Common myeloid progenitor, CD34-positive (primary cell): ENCODE measurements at regions not wholly inside any gene's neighbourhood (a gene's known extent, or its start where the extent isn't known, plus 50 kb on each side); places are given as distances from the start of the nearest gene placed in this dataset.

ENCODE experiments used
- CTCF ChIA-PET: fragments of 350-600 bp; sonication (Branson Sonifier 250); formaldehyde crosslinking; loops from one replicate; lab custom pipeline; 2021; ENCODE audit warnings: antibody characterized with exemption; lab: Charles Lee
- POLR2A ChIA-PET: fragments of 350-600 bp; sonication (Branson Sonifier 250); formaldehyde crosslinking; loops from one replicate; lab custom pipeline; 2021; ENCODE audit warnings: antibody characterized with exemption; lab: Charles Lee
- DNase-seq, 3 donors: peaks; one replicate each; pipeline versions ENCODE4 v3.0.0 to v3.0.0-alpha.2; 2013
- H3K27ac ChIP-seq, 2 experiments: 1 replicate in 1 of 2; 2 replicates in 1 of 2; pipeline ENCODE4 v1.7.0; 2013; ENCODE audit warnings: inconsistent platforms in 2 of 2, low read length in 2 of 2, mild to moderate bottlenecking in 2 of 2, low read depth in 1 of 2, moderate library complexity in 1 of 2; ENCODE audit not compliant: severe bottlenecking in 2 of 2, insufficient read depth in 1 of 2, poor library complexity in 1 of 2
- H3K27me3 ChIP-seq, 5 experiments: replicated peaks in 2 of 5; 1 replicate in 3 of 5; 2 replicates in 2 of 5; pipeline versions ENCODE4 v1.6.1 to v1.7.0; 2013; ENCODE audit warnings: low read length in 4 of 5, mild to moderate bottlenecking in 2 of 5, moderate library complexity in 2 of 5, inconsistent platforms in 1 of 5; ENCODE audit not compliant: insufficient read depth in 5 of 5, control insufficient read depth in 4 of 5
- H3K36me3 ChIP-seq, 4 experiments: 1 replicate in 2 of 4; 2 replicates in 2 of 4; pipeline versions ENCODE4 v1.6.1 to v1.7.0; 2013; ENCODE audit warnings: low read length in 3 of 4, control low read depth in 1 of 4, mild to moderate bottlenecking in 1 of 4; ENCODE audit not compliant: control insufficient read depth in 4 of 4, insufficient read depth in 4 of 4
- H3K4me1 ChIP-seq, 4 experiments: 1 replicate in 3 of 4; 2 replicates in 1 of 4; pipeline versions ENCODE4 v1.6.1 to v1.7.1; 2013; ENCODE audit warnings: low read length in 3 of 4, mild to moderate bottlenecking in 3 of 4, control low read depth in 1 of 4, inconsistent platforms in 1 of 4, moderate library complexity in 1 of 4; ENCODE audit not compliant: control insufficient read depth in 4 of 4, insufficient read depth in 4 of 4; ENCODE audit errors: control extremely low read depth in 1 of 4
- H3K4me3 ChIP-seq, 7 experiments: 1 replicate in 4 of 7; 2 replicates in 3 of 7; pipeline versions ENCODE4 v1.5.1 to v1.7.0; 2013; ENCODE audit warnings: mild to moderate bottlenecking in 7 of 7, low read length in 6 of 7, moderate library complexity in 6 of 7, inconsistent platforms in 2 of 7, low read depth in 2 of 7, control low read depth in 1 of 7; ENCODE audit not compliant: insufficient read depth in 4 of 7, control insufficient read depth in 1 of 7; ENCODE audit errors: extremely low read depth in 1 of 7
- H3K9me3 ChIP-seq, 5 experiments: 1 replicate in 4 of 5; 2 replicates in 1 of 5; pipeline versions ENCODE4 v1.6.1 to v1.7.1; 2013; ENCODE audit warnings: low read length in 4 of 5, mild to moderate bottlenecking in 2 of 5, inconsistent platforms in 1 of 5, low read depth in 1 of 5, moderate library complexity in 1 of 5; ENCODE audit not compliant: control insufficient read depth in 4 of 5, insufficient read depth in 2 of 5; ENCODE audit errors: control extremely low read depth in 1 of 5
- WGBS: methylation state at CpG from one replicate; pipeline ENCODE4 v1.1.5; 2013; ENCODE audit not compliant: insufficient coverage; 5-methylcytosine and 5-hydroxymethylcytosine counted together

DNA sequence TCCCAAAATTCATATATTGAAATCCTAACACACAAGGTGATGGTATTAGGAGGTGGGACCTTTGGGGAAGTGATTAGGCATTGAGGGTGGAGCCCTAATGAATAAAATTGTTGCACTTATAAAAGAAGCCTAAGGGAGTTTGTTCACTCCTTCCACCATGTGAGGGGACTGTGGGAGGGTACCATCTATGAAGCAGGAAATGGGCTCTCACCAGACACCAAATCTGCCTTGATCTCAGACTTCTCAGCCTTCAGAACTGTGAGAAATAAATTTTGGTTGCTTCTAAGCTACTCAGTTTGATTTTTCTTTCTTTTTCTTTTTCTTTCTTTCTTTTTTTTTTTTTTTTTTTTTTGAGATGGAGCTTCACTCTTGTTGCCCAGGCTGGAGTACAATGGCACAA is 116.2 kb upstream of the GPC3 start:
- Histone ChIP-seq H3K4me1 (no peaks in the 10 kb centered on the region), H3K9me3 (peaks cover 0 to 3% (median 0%) of the 10 kb centered on the region in 5 experiments), H3K27me3 (no peaks in the 10 kb centered on the region), H3K36me3 (no peaks in the 10 kb centered on the region), H3K4me3 (no peak overlapping the region), H3K27ac (no peak overlapping the region)
- CTCF ChIA-PET, result no interaction called here
- POLR2A ChIA-PET, result no interaction called here
- DNase-seq, result no peak

GRCh38 chrX:134115270-134115669 is 121.7 kb upstream of the CCDC160 start:
- no peak overlapping the region for H3K4me3 ChIP-seq
- no peaks in the 10 kb centered on the region for H3K36me3 ChIP-seq
- CTCF ChIA-PET, result no interaction called here
- H3K9me3 ChIP-seq, result peaks cover 0 to 3% (median 0%) of the 10 kb centered on the region in 5 experiments
- H3K27me3 ChIP-seq, result no peaks in the 10 kb centered on the region
- no CpG with 5 or more reads among the region's 3 CpGs for WGBS
- H3K27ac ChIP-seq, result no peak overlapping the region
- POLR2A ChIA-PET, result no interaction called here
- no peak for DNase-seq
- H3K4me1 ChIP-seq, result no peaks in the 10 kb centered on the region

DNA sequence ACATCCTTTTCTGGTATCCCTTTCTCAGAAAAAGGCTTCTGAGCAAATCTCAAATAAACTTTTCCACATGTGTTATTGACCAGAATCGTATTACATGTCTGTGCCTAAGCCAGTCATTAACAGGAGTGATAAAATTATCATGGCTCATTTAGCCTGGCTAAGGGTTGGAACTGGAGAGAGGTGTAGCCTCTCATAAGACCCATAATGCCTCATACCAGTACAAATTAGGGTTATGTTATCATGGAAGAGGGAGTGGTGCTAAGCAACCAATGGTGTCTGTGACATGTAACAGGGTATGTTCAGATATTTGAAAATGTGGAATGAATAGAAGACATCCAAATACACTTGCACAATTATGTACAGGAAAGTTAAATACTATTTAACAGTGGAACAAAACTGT is 99.6 kb upstream of the CCDC160 start:
- Histone ChIP-seq H3K27ac (no peak overlapping the region), H3K4me3 (no peak overlapping the region), H3K9me3 (no peaks in the 10 kb centered on the region), H3K36me3 (no peaks in the 10 kb centered on the region), H3K4me1 (no peaks in the 10 kb centered on the region), H3K27me3 (peaks cover 0 to 7% (median 0%) of the 10 kb centered on the region in 5 experiments)
- ChIA-PET CTCF (no interaction called here), POLR2A (no interaction called here)
- DNase-seq, result no peak
- WGBS, result no CpG with 5 or more reads among the region's 1 CpG

DNA sequence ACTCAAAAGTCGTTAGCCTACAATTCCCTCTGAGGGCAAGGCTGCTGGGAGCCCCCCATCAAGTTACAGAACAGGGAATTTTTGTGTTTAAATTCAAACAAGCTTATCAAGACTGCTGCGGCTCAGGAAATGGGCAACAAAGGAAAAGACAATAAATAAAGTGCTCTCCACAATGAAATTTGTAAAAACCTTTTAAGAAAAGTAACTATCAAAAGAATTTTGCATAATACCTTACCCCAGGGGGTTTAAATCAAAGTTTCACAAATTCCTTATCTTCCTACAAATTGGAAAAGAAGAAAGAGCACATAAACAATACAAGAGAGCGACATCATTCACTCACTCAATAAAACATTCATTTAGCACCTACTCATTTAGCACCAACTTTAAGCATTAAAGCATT is 97.9 kb upstream of the CCDC160 start:
- Histone ChIP-seq H3K36me3 (no peaks in the 10 kb centered on the region), H3K27me3 (peaks cover 0 to 7% (median 0%) of the 10 kb centered on the region in 5 experiments), H3K4me1 (no peaks in the 10 kb centered on the region), H3K4me3 (no peak overlapping the region), H3K27ac (no peak overlapping the region), H3K9me3 (no peaks in the 10 kb centered on the region)
- ChIA-PET CTCF (no interaction called here), POLR2A (no interaction called here)
- DNase-seq, result no peak
- WGBS, result 57% methylated on average over 1 of the region's 3 CpGs

DNA sequence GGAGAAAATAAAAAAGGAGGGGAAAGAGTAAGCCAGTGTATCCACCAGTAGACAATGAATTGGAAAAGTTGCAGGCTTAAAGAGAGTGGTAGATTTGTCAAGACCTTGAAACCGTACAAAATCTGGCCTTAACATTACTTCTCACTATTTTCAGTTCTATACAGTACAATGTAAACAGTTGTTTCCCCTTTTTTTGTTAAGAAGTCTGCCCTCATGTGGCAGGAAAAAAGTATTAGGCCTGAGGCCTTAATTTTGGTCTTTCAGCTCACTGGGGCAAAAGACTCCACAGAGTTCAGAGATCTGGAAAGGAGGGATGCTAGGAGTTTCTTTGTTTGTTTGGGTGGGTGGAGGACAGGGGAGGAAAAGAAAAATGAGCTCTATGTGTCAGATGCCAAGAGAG is 92.8 kb upstream of the CCDC160 start:
- POLR2A ChIA-PET, result no interaction called here
- H3K4me1 ChIP-seq, result peaks cover 0 to 9% (median 0%) of the 10 kb centered on the region in 4 experiments
- no peak overlapping the region for H3K27ac ChIP-seq
- H3K4me3 ChIP-seq, result no peak overlapping the region
- no peaks in the 10 kb centered on the region for H3K36me3 ChIP-seq
- CTCF ChIA-PET, result interaction anchor here (0.9 to 1.5 kb wide), 3 partner anchors 16 to 354 kb away, joined by 3 to 5 read pairs (median 4); no protein-coding TSS in a partner anchor
- DNase-seq, result peak; percentile 15 to 44 (median 44)
- H3K9me3 ChIP-seq, result no peaks in the 10 kb centered on the region
- WGBS, result no CpG with 5 or more reads among the region's 1 CpG
- no peaks in the 10 kb centered on the region for H3K27me3 ChIP-seq

DNA sequence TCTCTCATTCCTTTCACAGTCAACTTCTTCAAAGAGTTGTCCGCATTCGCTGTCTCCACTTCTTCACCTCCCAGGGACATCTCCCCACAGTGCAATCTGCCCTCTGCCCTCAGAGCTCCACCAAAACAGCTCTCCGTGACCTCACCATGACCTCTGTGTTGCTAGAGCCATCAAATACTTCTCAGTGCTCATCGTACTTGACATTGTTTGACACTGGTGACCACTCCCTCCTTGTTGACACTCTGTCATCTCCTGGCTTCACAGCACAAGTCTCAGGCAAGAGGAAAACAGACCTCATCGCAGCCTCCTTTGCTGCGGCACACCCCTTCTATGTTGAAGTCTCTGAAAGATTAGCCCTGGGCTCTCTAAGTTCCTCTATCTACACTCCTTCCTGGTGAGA is 90.5 kb upstream of the CCDC160 start:
- ChIA-PET POLR2A (interaction anchor here (0.6 kb wide), 1 partner anchor 29 kb away, joined by 3 read pairs; no protein-coding TSS in a partner anchor), CTCF (no interaction called here)
- H3K27me3 ChIP-seq, result no peaks in the 10 kb centered on the region
- no peak overlapping the region for H3K4me3 ChIP-seq
- no peaks in the 10 kb centered on the region for H3K36me3 ChIP-seq
- DNase-seq, result no peak
- H3K9me3 ChIP-seq, result no peaks in the 10 kb centered on the region
- no peak overlapping the region for H3K27ac ChIP-seq
- WGBS, result 94% methylated on average over 6 of the region's 6 CpGs
- peaks cover 0 to 9% (median 0%) of the 10 kb centered on the region in 4 experiments for H3K4me1 ChIP-seq

- Histone ChIP-seq H3K36me3 (no peaks in the 10 kb centered on the region), H3K27me3 (no peaks in the 10 kb centered on the region), H3K9me3 (no peaks in the 10 kb centered on the region), H3K4me1 (peaks cover 0 to 9% (median 0%) of the 10 kb centered on the region in 4 experiments), H3K4me3 (peak overlapping the region in 3 of 7 experiments; percentile 26 to 63 (median 29)), H3K27ac (no peak overlapping the region)
- 66% methylated on average over 6 of the region's 9 CpGs for WGBS
- POLR2A ChIA-PET, result no interaction called here
- DNase-seq, result peak in 1 of 3 donors; percentile 4
- CTCF ChIA-PET, result no interaction called here
Observed at GRCh38 chrX:134148172-134148692, 88.8 kb upstream of the CCDC160 start.
